H1 (cell line): ENCODE measurements at regions not wholly inside any gene's neighbourhood (a gene's known extent, or its start where the extent isn't known, plus 50 kb on each side); places are given as distances from the start of the nearest gene placed in this dataset.

ENCODE experiments used
- CBX5 ChIP-seq: fragments of 300-800, 300-1000 bp; sonication (generic); IDR thresholded peaks from 2 replicates; pipeline ENCODE4 v1.7.1; 2016; ENCODE audit warnings: antibody characterized with exemption, low read length, low read depth
- CHD7 ChIP-seq: fragments of 300-600 bp; sonication (generic); IDR thresholded peaks from 2 replicates; pipeline ENCODE4 v1.7.1; 2012; ENCODE audit warnings: low read length, moderate library complexity, mild to moderate bottlenecking, inconsistent platforms; ENCODE audit not compliant: insufficient replicate concordance
- GABPA ChIP-seq: IDR thresholded peaks from 2 replicates; pipeline ENCODE4 v1.6.1; 2011; ENCODE audit warnings: mild to moderate bottlenecking, low read length, moderate library complexity, borderline replicate concordance; ENCODE audit not compliant: insufficient read depth
- MAFK ChIP-seq: IDR thresholded peaks from 2 replicates; pipeline ENCODE4 v1.6.1; 2012; ENCODE audit warnings: low read depth, mild to moderate bottlenecking, improper control_type of control experiment, low read length
- POLR2AphosphoS5 ChIP-seq: IDR thresholded peaks from 2 replicates; pipeline ENCODE4 v1.6.1; 2011; ENCODE audit warnings: low read depth, low read length
- RAD21 ChIP-seq, 2 experiments: IDR thresholded peaks in 1 of 2; conservative IDR thresholded peaks in 1 of 2; 2 replicates each; pipeline ENCODE4 v1.6.1; 2011; ENCODE audit warnings: low read depth in 2 of 2, low read length in 2 of 2, improper control_type of control experiment in 1 of 2, inconsistent platforms in 1 of 2, mild to moderate bottlenecking in 1 of 2, moderate library complexity in 1 of 2
- TF ChIP-seq, protein P1 (sequence below): IDR thresholded peaks from 2 replicates; pipeline ENCODE4 v1.6.1; 2011; ENCODE audit warnings: low read depth, mild to moderate bottlenecking, low read length; ENCODE audit not compliant: insufficient read depth

- no peak for TF ChIP-seq CHD7
- no peak for TF ChIP-seq GABPA
- no peak for TF ChIP-seq CBX5
- no peak for TF ChIP-seq POLR2AphosphoS5
- TF ChIP-seq RAD21 (IDR thresholded peaks at IDR 0.05 in 1 of 2, conservative IDR thresholded peaks at IDR 0.05 in 1 of 2; ENCODE audit: low read depth in 2 of 2, low read length in 2 of 2): no peak
- TF ChIP-seq, protein P1, sequence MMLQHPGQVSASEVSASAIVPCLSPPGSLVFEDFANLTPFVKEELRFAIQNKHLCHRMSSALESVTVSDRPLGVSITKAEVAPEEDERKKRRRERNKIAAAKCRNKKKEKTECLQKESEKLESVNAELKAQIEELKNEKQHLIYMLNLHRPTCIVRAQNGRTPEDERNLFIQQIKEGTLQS: no peak
- TF ChIP-seq MAFK: no peak
Observed at GRCh38 chr6:126797981-126798380, 320.5 kb upstream of the RSPO3 start (continued).
